ENCODE measurements at regions not wholly inside any gene's neighbourhood (a gene's known extent, or its start where the extent isn't known, plus 50 kb on each side); places are given as distances from the start of the nearest gene placed in this dataset.
A peak's percentile ranks its signal among the peaks of the same experiment; 100 is the strongest.

- no peak for DNase-seq (ENCODE audit: low read depth)
- no peak for TF ChIP-seq CTCF (IDR thresholded peaks at IDR 0.05; ENCODE audit: insufficient read depth, low read length)
- no peak overlapping the region for H3K4me3 ChIP-seq (ENCODE audit: low read depth, low read length)
Measured at GRCh38 chr3:106819440-106819839, 557.8 kb upstream of the CCDC54 start.

GRCh38 chr3:106820726-106821362 lies 556.4 kb upstream of the CCDC54 start:
- DNase-seq (ENCODE audit: low read depth) = no peak
- no peak overlapping the region for H3K4me3 ChIP-seq (ENCODE audit: low read depth, low read length)

GRCh38 chr3:106821801-106822200 lies 555.4 kb upstream of the CCDC54 start:
- no peak overlapping the region for H3K4me3 ChIP-seq (ENCODE audit: low read depth, low read length)
- DNase-seq (ENCODE audit: low read depth) = no peak
- no peak for TF ChIP-seq CTCF (IDR thresholded peaks at IDR 0.05; ENCODE audit: insufficient read depth, low read length)

More at GRCh38 chr3:106820726-106821362, 556.4 kb upstream of the CCDC54 start:
- TF ChIP-seq CTCF (IDR thresholded peaks at IDR 0.05; ENCODE audit: insufficient read depth, low read length) = no peak

GRCh38 chr3:106822204-106822603 lies 555.0 kb upstream of the CCDC54 start:
- DNase-seq (ENCODE audit: low read depth) = no peak
- no peak overlapping the region for H3K4me3 ChIP-seq (ENCODE audit: low read depth, low read length)
- TF ChIP-seq CTCF (IDR thresholded peaks at IDR 0.05; ENCODE audit: insufficient read depth, low read length) = no peak

GRCh38 chr3:106823701-106824100 lies 553.5 kb upstream of the CCDC54 start:
- no peak for DNase-seq (ENCODE audit: low read depth)
- TF ChIP-seq CTCF (IDR thresholded peaks at IDR 0.05; ENCODE audit: insufficient read depth, low read length) = no peak
- no peak overlapping the region for H3K4me3 ChIP-seq (ENCODE audit: low read depth, low read length)

GRCh38 chr3:106824856-106825255 lies 552.4 kb upstream of the CCDC54 start:
- DNase-seq (ENCODE audit: low read depth) = peak; percentile 76
- peak; percentile 57 for TF ChIP-seq CTCF (IDR thresholded peaks at IDR 0.05; ENCODE audit: insufficient read depth, low read length)
- no peak overlapping the region for H3K4me3 ChIP-seq (ENCODE audit: low read depth, low read length)
